Activated T-helper 17 cell treated with anti-CD3 and anti-CD28 coated beads, Interleukin-2, amount 50 U/mL, for 72 hours (primary cell): ENCODE measurements at regions not wholly inside any gene's neighbourhood (a gene's known extent, or its start where the extent isn't known, plus 50 kb on each side); places are given as distances from the start of the nearest gene placed in this dataset.

Source experiments
- ATAC-seq: fragments of 150-1000 bp; cut with Tn5 transposase; replicated peaks from 2 replicates; pipeline ENCODE4 v1.10.0; 2021; ENCODE audit warnings: mild to moderate bottlenecking, moderate library complexity
- H3K27ac Mint-ChIP-seq: one replicate; pipeline ENCODE4 v1.8.0; 2022; ENCODE audit warnings: mixed read lengths
- H3K27me3 Mint-ChIP-seq: one replicate; pipeline ENCODE4 v1.8.0; 2022; ENCODE audit warnings: mixed read lengths
- H3K36me3 Mint-ChIP-seq: one replicate; pipeline ENCODE4 v1.8.0; 2022; ENCODE audit warnings: low read depth, mild to moderate bottlenecking, mixed read lengths
- H3K4me1 Mint-ChIP-seq: one replicate; pipeline ENCODE4 v1.8.0; 2022; ENCODE audit warnings: mixed read lengths
- H3K4me3 Mint-ChIP-seq: one replicate; pipeline ENCODE4 v1.8.0; 2022; ENCODE audit warnings: mild to moderate bottlenecking, mixed read lengths
- H3K9me3 Mint-ChIP-seq: one replicate; pipeline ENCODE4 v1.8.0; 2022; ENCODE audit warnings: mixed read lengths

DNA sequence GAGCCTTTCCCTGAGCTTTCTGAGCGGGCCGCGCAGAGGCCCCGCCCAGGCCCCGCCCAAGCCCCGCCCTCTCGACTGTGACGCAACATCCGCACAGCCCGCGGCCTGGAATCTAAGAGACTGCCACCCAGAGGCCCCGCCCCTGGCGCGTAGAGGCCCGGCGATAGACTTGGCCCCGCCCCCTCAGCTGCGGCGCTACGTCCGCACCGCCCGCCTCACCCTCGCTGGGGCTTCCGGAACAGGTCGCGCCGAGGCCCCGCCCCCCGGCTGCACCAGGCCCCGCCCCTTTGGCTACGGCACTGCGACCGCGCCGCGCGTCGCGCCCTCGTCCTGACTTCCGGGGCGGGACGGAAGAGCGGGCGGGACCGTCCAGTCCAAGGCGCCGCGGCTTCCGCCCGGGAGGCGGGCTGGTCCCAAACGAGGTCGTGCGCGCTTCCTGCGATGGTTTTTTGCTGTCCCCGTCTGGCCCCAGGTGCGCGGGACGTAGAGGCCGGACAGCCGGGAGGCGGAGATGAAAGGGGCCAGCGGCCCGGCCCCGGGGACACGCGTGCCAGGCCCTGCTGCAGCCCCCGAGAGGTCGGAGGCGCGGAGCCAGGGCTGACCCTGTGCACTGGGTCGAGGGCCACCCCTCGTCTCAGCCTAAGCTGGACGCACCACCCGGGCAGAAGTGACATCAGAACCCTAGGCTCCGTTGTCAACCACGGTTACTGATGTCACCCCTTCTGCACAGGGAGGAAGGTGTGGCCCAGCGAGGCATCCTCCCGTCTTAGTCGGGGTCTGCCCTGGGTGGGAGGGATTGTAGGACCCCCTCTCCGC, 59.0 kb upstream of the WNT7B start:
- H3K9me3 Mint-ChIP-seq: no peaks in the 10 kb centered on the region
- peak overlapping the region; percentile 81 for H3K27ac Mint-ChIP-seq
- H3K36me3 Mint-ChIP-seq: no peaks in the 10 kb centered on the region
- H3K4me1 Mint-ChIP-seq: peaks cover 10% of the 10 kb centered on the region
- peak overlapping the region; percentile 76 for H3K4me3 Mint-ChIP-seq
- ATAC-seq: peak; percentile 93
- no peaks in the 10 kb centered on the region for H3K27me3 Mint-ChIP-seq

DNA sequence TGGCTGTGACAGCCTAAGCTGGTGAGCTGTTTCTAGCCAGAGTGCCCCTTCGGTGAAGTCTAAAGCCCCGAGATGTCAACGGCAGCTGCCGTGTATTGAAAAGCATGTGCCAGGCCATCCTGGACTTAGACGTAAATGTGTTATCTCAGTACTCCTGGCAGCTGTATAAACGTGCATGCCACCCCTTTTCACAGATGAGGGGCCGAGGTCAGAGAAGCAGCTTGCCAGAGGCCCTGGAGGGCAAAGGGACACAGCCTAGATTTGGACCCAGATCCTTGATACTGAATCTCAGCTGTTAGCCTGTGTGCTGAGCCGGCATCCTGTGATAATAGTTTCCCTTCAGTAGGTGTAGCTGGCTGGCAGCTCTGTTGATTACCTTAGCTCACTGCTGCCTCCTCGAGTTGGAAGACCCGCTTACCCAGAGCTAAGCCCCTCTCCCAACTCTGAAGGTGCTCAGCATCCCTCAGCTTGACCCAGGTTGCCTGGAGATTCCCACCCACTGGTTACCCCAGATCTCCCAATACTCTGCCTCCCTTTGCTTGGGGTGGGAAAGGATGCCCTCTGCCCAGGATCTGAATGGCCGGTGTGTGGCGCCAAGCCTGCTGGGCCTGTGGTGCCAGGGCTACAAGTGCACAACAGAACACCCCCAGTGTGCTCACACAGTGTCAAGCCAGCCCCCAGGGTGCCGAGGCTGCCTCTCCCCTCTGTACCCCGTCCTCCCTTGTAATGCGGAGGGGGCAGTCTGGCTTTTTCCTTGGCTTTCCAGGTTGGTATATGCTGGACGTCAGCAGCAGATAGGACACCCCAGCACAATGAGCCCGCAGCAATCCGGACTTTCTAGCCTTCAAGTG, 59.8 kb upstream of the WNT7B start:
- H3K4me1 Mint-ChIP-seq: peaks cover 10% of the 10 kb centered on the region
- peak overlapping the region; percentile 76 for H3K4me3 Mint-ChIP-seq
- ATAC-seq: no peak
- peak overlapping the region; percentile 81 for H3K27ac Mint-ChIP-seq
- no peaks in the 10 kb centered on the region for H3K36me3 Mint-ChIP-seq
- no peaks in the 10 kb centered on the region for H3K27me3 Mint-ChIP-seq
- H3K9me3 Mint-ChIP-seq: no peaks in the 10 kb centered on the region

DNA sequence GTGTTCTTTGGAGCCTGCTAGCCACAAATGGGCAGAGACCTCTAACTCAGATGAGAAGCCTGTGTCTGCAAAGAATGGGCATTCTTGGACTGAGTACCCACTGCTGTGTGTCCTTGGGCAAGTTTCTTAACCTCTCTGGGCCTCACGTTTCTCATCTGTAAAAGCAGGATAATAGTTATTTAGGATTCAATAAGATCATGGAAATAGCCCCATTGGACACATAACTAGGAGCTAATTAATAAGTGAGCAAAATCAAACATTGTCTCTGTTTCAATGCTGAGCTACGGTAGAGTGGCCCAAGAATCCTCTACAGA, 61.2 kb upstream of the WNT7B start:
- Mint-ChIP-seq H3K4me1 (peaks cover 10% of the 10 kb centered on the region), H3K36me3 (no peaks in the 10 kb centered on the region), H3K9me3 (no peaks in the 10 kb centered on the region), H3K27ac (no peak overlapping the region), H3K4me3 (no peak overlapping the region), H3K27me3 (no peaks in the 10 kb centered on the region)
- no peak for ATAC-seq

DNA sequence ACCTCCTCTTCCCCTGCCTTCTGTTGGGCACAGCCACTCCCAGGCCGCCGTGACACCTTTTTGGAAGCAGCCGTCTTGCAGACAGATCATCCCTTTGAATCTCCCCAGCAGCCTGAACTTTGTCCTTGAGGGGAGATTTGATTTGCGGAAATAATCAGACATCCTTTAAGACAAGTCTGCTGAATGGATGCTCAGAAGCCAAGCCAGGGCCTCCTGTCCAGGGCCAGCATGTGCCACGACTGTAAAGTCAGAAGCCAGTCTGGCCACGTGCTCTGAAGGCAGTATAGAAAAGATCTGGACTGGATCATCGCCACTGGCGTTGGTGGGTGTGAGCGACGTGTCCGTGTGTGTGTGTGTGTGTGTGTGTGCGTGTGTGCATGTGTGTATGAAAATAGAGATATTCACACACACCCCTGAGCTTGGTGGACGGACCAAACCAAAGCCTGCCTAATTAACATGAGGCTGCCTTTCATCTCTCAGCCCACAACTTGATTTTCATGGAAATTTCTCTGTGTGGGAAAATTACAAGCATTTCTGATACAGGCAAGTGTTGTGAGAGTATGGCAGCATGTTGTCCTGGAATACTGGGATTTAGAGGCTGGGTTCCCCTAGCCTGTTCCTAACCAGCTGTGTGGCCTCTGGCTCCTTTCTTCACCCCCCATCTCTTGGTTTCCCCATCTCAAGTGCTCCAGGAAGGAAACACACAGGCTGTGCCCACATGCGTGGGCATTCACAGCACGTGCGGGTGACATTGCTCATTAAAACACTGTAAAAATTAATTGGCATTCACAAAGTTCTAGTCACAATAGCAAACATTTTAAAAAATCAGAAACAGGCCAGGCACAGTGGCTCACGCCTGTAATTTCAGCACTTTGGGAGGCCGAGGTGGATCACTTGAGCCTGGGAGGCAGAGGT, 61.8 kb upstream of the WNT7B start:
- Mint-ChIP-seq H3K4me3 (no peak overlapping the region), H3K36me3 (no peaks in the 10 kb centered on the region), H3K27ac (no peak overlapping the region), H3K4me1 (peaks cover 13% of the 10 kb centered on the region), H3K9me3 (no peaks in the 10 kb centered on the region), H3K27me3 (no peaks in the 10 kb centered on the region)
- no peak for ATAC-seq

DNA sequence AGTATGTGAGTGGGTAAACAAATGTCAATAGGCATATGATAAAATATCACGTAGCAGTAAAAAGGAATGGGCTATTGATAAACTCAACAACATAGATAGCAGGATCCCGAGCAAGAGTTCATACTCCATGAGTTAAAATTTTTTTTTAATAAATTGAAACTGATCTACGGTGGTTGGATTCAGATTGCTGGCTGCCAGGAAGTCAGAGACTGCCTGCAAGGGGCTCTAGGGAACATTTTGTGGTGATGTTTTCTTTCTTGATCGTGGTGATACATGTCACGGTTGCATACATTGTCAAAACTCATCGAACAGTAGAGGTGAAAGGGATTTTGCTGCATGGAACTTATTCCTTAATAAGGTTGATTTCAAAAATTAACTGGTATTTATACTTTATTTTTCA, 62.6 kb upstream of the WNT7B start:
- ATAC-seq: no peak
- Mint-ChIP-seq H3K4me3 (no peak overlapping the region), H3K4me1 (peaks cover 13% of the 10 kb centered on the region), H3K36me3 (no peaks in the 10 kb centered on the region), H3K9me3 (no peaks in the 10 kb centered on the region), H3K27ac (no peak overlapping the region), H3K27me3 (no peaks in the 10 kb centered on the region)

DNA sequence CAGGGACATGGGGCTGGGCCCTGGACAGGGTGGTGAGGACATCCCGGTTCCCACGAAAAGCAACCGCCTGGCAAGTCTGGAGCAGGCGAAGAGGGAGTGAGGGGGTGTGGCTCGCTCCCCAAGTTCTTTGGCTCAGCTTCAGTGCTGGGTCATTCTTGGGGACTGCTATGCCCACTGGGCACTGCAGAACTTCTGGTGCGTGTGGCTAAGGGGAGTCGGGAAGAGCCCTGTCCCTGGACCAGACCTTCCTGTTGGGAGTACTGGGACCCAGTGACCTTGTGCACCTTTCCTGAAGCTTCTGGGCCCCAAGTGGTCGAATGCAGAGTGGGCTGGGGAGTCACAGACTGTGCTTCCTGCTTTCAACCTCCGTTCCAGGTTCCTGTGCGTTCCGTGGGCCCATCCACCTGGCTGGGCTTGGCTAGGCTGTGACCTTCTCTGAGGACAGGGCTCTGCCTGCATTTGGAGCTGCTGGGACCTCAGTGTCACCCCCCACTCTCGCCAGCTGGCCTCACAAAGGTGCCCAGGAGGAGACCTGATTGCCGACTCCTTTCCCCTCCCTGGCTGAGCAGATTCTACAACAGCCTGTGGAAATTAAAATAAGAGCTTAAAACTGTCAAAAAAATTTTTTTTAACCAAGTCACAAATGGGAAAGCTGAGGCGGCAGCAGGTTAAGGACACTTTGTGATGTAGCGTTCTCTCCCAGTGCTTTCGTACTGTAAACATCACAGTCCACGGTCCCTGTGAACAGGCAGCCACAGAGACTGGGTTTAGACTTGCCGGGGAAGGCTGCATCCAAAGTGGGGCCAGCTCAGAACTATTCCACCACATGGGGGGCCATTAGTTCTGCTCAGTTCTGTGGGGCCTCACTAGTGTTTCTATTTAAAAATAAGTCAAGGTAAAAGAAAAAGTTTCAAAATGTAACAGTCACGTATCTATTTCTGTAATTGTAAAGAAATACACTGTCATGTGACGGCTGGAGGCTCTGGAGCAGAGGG, 63.8 kb upstream of the WNT7B start:
- Mint-ChIP-seq H3K4me3 (no peak overlapping the region), H3K36me3 (no peaks in the 10 kb centered on the region), H3K27me3 (no peaks in the 10 kb centered on the region), H3K9me3 (no peaks in the 10 kb centered on the region), H3K27ac (no peak overlapping the region), H3K4me1 (peaks cover 8% of the 10 kb centered on the region)
- ATAC-seq: no peak

DNA sequence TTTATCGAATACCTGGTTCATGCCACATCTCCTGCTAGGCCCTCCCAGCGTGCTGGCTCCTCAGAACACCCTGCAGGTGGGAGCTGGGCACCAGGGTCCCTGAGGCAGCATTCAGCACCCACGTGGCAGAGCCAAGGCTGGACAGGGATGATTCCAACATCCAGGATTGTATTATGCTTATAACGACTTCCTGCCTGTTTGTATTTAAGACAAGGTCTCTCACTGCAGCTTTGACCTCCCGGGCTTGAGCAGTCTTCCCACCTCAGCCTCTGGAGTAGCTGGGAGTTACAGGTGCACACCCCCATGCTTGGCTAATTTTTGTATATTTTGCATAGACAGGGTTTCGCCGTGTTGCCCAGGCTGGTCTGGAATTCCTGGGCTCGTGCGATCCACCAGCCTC, 64.7 kb upstream of the WNT7B start:
- Mint-ChIP-seq H3K9me3 (no peaks in the 10 kb centered on the region), H3K36me3 (no peaks in the 10 kb centered on the region), H3K27me3 (no peaks in the 10 kb centered on the region), H3K4me1 (peaks cover 8% of the 10 kb centered on the region), H3K27ac (no peak overlapping the region), H3K4me3 (no peak overlapping the region)
- ATAC-seq: no peak

DNA sequence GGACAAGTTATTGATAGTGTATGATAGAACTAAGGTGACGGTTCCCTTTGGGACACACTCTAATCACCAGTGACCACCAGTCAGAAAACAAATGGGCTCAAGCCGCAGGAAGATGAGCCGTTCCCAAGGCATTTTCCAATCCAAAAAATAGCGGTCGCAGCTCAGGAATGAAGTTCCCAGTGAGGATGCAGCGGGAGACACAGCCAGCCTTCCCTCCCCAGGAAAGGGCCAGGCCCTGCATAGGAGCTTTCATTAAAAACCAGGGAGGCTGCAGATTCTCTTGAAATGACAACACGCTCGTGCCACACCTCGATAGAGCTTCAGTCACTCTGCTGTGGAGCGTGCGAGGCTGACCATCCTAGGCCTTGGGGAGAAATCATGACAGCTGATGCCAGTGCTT, 65.8 kb upstream of the WNT7B start:
- ATAC-seq: no peak
- Mint-ChIP-seq H3K27me3 (no peaks in the 10 kb centered on the region), H3K27ac (no peak overlapping the region), H3K4me1 (peaks cover 3% of the 10 kb centered on the region), H3K9me3 (no peaks in the 10 kb centered on the region), H3K4me3 (no peak overlapping the region), H3K36me3 (no peaks in the 10 kb centered on the region)

DNA sequence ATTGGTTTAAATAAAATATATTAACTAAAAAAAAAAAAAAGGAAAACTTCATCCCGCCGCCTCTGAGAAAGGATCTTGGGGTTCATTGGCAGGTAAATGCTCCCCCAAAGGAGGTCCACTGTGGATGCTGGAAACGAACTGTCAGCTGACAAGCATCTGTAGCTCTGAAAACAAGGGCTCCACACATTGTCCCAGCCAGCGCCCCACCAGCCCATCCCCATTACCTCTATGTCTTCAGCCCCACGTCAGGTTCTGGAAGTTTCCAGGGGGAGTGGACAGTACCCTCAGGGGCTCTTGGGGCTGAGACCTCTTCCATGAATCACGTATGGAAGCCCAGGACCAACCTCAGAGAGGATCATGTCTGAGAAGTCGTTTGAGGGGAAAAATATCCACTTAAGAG, 66.4 kb upstream of the WNT7B start:
- ATAC-seq: no peak
- Mint-ChIP-seq H3K9me3 (no peaks in the 10 kb centered on the region), H3K27ac (peak overlapping the region; percentile 87), H3K4me1 (peaks cover 3% of the 10 kb centered on the region), H3K27me3 (no peaks in the 10 kb centered on the region), H3K4me3 (peak overlapping the region; percentile 82), H3K36me3 (no peaks in the 10 kb centered on the region)

DNA sequence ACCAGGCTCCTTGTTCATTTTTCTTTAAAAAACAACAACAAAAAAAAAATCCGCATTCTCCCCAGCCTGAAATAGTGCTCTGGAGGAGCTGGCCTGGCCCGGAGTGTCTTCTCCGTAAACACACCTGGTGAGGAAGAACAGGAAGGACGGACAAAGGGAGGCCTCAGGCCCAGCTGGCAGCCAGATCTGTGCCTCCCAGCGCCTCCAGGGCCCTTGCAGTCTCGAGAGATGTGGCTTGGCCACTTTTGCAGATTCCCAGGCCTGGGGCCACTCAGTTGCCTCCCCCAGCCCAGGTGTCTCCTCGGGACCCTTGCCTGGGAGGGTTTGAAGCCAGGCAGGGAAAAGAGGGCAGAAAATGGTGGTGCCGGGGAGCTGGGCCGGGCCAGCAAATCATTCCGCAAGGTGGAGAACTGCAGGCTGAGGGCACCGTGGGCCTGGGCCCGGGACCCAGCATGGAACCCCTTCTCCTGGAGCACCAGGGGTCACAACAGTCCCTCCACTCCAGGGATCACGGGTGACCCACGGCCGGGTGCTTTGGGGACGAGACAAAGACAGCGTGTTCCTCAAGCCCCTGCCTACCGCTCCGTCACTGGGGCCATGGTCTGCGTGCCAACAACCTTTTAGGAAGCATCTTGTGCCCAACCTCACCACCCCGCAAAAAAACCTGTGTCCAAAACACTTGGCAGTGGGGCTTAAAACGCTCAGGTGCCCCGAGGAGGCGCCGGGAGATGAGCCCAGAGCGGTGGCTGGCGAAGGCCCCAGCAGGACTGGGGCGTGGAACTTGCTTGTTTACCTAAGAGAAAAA, 67.1 kb upstream of the WNT7B start:
- Mint-ChIP-seq H3K36me3 (no peaks in the 10 kb centered on the region), H3K27ac (peak overlapping the region; percentile 87), H3K27me3 (no peaks in the 10 kb centered on the region), H3K4me3 (peak overlapping the region; percentile 82), H3K4me1 (peaks cover 3% of the 10 kb centered on the region), H3K9me3 (no peaks in the 10 kb centered on the region)
- ATAC-seq: peak; percentile 57

DNA sequence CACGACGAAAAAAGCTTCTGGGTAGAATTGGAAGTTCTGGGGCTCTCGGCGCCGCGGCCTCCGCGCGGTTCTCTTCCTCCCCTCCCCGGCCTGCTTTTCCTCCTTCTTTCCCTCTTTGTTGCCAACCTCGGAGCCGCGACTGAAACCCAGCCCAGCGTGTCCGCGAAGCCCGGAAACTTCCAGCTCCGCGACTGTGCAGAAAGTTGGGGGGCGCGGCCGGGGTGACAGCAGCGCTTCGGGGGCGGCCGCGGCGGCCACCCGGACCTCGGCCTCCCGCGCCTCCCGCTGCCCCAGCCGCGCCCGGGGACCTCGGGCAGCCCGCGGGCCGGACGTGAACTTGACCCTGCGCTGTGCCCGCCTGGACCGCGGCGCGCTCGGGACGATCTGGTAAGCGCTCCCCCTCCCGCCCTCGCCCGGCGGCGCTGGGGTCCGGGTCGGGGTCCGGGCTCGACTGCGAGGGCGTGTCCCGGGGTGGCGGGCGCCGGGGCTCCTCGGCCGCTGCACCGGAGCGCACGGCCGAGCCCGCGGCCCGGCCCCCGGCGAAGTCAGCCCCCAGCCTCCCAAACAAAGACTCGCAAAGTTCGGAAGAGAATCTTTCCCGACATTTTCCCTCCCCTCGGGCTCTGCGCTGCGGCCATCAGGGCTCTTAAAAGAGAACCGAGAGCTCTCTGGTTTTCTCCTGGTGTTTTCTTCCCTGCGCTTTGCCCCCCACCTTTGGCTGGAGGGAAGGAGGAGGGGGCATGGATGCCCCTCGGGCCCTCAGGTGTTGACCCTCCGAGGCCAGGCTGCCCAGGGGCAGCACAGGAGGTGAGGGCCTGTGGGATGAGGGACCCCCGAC, 67.9 kb upstream of the WNT7B start:
- no peaks in the 10 kb centered on the region for H3K36me3 Mint-ChIP-seq
- H3K4me1 Mint-ChIP-seq: peaks cover 3% of the 10 kb centered on the region
- peak overlapping the region; percentile 82 for H3K4me3 Mint-ChIP-seq
- H3K9me3 Mint-ChIP-seq: no peaks in the 10 kb centered on the region
- no peaks in the 10 kb centered on the region for H3K27me3 Mint-ChIP-seq
- H3K27ac Mint-ChIP-seq: peak overlapping the region; percentile 87
- peak; percentile 64 for ATAC-seq
